GM12875 (cell line): ENCODE measurements at regions not wholly inside any gene's neighbourhood (a gene's known extent, or its start where the extent isn't known, plus 50 kb on each side); places are given as distances from the start of the nearest gene placed in this dataset.

Experiments
- H3K4me3 ChIP-seq: one replicate; pipeline ENCODE4 v1.5.1; 2011; ENCODE audit warnings: low read depth, low read length, control low read depth
- TF ChIP-seq, protein P1 (sequence below): IDR thresholded peaks from 2 replicates; pipeline ENCODE4 v1.5.1; 2011; ENCODE audit warnings: low read depth, mild to moderate bottlenecking, control low read depth, inconsistent platforms, low read length, moderate library complexity, borderline replicate concordance; ENCODE audit not compliant: insufficient read depth

DNA sequence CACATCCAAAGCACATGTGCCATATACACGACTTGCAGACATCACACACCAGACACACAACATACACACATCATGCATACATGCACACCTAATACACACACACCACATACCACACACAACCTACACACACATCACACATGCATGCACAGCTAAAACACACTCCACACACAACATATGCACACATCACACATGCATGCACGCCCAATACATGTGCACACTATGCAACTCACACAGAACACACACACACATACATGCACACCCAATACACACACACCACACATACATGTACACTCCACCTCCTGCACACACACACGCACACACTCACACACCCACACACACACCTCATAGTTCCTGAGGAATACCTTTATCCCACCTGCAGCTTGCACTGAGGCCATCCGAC lies 436.0 kb downstream of the MIAT start:
- no peak overlapping the region for H3K4me3 ChIP-seq
- TF ChIP-seq, protein P1, sequence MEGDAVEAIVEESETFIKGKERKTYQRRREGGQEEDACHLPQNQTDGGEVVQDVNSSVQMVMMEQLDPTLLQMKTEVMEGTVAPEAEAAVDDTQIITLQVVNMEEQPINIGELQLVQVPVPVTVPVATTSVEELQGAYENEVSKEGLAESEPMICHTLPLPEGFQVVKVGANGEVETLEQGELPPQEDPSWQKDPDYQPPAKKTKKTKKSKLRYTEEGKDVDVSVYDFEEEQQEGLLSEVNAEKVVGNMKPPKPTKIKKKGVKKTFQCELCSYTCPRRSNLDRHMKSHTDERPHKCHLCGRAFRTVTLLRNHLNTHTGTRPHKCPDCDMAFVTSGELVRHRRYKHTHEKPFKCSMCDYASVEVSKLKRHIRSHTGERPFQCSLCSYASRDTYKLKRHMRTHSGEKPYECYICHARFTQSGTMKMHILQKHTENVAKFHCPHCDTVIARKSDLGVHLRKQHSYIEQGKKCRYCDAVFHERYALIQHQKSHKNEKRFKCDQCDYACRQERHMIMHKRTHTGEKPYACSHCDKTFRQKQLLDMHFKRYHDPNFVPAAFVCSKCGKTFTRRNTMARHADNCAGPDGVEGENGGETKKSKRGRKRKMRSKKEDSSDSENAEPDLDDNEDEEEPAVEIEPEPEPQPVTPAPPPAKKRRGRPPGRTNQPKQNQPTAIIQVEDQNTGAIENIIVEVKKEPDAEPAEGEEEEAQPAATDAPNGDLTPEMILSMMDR, result no peak

DNA sequence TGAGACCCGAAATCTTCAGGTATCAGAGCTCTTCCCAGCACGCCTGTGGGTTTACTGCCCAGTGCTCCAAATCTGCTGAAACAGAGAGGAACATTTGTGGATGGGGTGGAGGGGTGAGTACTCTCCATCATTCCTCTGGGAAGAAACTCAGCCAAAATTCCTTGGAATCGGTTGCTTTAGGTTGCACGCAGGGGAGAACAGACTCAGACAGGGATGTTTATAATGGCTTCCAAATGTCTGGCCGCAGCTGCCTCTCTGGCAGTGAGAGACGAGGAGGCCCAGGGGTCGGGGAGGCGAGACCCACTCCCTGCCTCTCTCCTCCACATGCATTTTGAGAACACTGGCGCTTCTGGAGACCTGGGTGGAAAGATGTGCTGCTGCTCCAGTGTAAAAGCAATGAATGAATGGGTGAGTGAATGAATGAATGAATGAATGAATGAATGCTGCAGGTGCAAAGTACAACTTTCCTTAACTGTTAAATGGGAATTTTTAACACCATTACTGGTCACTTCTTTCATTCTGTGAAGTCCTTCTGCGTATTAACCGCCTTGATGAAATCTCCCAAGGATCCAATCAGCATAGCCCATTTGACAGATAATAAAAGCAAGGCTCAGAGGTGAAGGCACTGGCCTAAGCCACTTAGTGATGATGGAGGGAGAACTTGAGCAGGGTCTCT lies 437.4 kb downstream of the MIAT start:
- TF ChIP-seq, protein P1, result no peak
- no peak overlapping the region for H3K4me3 ChIP-seq

DNA sequence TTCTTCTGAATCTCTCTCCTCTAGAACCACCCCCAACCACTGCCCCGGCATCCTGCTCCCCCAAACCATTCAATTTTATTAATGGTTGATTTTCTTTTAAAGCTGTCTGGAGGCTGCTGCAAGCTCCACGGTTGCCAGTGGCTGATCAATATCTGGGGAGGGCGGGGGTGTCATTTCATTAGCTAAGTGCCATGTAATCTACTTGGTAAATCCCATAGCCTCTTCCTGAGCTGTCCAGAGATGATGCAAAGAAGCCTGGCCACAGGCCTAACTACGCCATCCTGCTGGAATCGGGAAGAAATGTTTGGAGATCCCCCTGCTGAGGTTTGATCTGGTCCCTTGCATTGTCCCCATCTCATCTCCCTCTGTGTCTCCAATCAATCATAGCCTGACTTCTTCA lies 440.1 kb downstream of the MIAT start:
- H3K4me3 ChIP-seq, result no peak overlapping the region
- TF ChIP-seq, protein P1, result no peak

DNA sequence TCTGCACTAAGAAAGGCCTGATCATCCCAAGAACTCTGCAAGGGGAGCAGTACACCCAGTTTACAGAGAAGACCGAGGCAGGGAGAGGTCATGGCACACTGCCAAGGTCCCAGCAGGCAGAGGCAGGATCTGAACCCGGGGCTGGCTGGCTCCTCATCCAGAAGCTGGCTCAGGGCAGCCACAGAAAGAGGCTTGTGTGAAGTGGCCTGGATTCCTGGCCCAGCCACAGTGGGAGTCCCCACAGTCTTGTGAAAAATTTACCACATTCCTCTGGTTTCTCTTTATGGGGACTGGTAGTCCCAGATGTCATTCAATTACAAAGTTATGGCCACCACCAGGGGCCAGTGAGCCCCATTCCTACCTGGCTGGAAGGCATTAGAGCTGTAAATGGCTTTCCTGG lies 440.5 kb downstream of the MIAT start:
- H3K4me3 ChIP-seq, result no peak overlapping the region
- TF ChIP-seq, protein P1, result no peak

DNA sequence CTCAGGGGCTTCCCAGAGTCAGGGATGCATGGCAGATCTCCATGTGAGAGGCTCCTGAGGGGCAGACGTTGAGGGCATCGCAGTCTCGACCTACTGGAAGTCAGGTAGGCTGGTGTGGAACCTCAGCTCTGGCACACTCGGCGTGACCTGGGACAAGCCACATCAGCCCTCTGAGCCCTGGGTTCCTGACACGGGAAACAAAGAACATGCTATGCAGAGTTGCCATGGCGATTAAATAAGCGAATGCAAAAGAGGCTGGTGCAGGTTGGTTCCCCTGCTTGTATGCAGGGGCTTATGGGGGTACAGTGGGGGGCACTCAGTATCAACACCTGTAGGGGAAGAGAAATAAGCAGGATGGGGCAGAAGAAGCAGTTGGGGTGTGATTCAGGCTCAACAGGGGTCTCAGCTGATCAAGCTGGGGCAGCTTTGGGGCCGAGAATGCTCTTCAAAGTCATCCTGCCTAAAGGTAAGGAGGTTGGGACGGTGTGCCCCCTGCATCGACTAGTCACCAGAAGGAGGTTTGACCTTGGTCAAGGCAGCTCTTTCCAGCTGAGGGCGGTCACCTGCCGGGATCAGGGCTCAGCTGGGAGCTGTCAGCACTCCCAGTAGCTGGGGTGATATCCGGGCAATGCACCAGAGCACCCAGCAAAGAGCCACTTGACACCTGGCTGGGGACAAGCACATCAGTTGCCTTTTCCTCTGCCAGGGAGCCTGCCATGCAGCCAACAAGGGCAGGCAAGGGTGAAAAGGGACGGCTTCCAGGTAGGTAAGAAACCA lies 442.7 kb downstream of the MIAT start:
- H3K4me3 ChIP-seq, result no peak overlapping the region
- TF ChIP-seq, protein P1, result no peak

DNA sequence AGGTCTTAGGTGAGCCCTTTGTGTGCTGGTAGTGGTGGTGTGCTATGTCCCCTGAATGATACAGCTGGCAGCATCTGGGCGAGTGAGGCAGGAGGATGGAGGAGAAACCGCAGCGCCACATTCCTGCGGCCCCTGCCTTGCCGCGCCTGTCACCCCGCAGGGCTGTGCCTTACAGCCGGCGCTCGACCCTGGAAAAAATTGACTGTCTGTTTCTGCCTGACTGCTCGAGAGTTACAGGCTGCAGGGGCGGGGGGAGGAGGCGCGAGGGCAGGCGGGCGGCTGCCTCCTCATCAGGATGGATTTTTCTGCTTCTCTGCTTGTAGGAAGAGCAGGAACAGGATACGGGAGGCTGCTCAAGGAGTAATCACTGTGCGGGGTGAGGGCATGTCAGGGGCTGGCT lies 443.4 kb downstream of the MIAT start:
- no peak overlapping the region for H3K4me3 ChIP-seq
- TF ChIP-seq, protein P1, result no peak

DNA sequence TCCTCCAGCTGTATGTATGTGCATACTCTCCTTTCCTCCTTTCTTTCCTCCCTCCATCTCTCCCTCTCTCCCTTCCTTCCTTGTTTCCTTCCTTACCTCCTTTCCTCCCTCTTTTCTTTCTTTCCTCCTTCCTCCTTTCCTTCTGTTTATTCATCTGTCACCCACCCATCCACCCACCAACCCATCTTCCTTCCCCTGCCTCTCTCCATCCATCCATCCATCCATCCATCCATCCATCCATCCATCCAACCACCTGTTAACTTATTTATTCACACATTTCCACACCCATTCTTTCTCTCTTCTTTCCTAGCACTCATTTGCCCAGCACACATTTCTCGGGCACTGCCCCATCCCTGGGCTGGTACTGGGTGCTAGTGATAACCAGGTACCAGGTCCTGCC lies 443.9 kb downstream of the MIAT start:
- TF ChIP-seq, protein P1, result no peak
- H3K4me3 ChIP-seq, result no peak overlapping the region
